IPS-18a (cell line): ENCODE measurements at regions not wholly inside any gene's neighbourhood (a gene's known extent, or its start where the extent isn't known, plus 50 kb on each side); places are given as distances from the start of the nearest gene placed in this dataset.
"Not testable (repeated sequence)": the region's sequence is repeated elsewhere in the genome, so short reads cannot be mapped to it uniquely, and the experiment has no call there.

Experiments used
- H3K27ac ChIP-seq: one replicate; pipeline ENCODE4 v1.5.1; 2013; ENCODE audit warnings: low read length
- H3K27me3 ChIP-seq: one replicate; pipeline ENCODE4 v1.6.1; 2013; ENCODE audit warnings: mild to moderate bottlenecking, low read length; ENCODE audit not compliant: control insufficient read depth, insufficient read depth
- H3K36me3 ChIP-seq: one replicate; pipeline ENCODE4 v1.6.1; 2013; ENCODE audit warnings: low read depth, low read length; ENCODE audit not compliant: control insufficient read depth
- H3K4me1 ChIP-seq: one replicate; pipeline ENCODE4 v1.6.1; 2013; ENCODE audit warnings: low read depth, low read length; ENCODE audit not compliant: control insufficient read depth
- H3K4me3 ChIP-seq: one replicate; pipeline ENCODE4 v1.5.1; 2013; ENCODE audit warnings: low read length
- H3K9ac ChIP-seq: one replicate; pipeline ENCODE4 v1.6.1; 2013; ENCODE audit warnings: mild to moderate bottlenecking, low read length, moderate library complexity
- H3K9me3 ChIP-seq: one replicate; pipeline ENCODE4 v1.6.1; 2013; ENCODE audit warnings: low read depth, low read length; ENCODE audit not compliant: control insufficient read depth

DNA sequence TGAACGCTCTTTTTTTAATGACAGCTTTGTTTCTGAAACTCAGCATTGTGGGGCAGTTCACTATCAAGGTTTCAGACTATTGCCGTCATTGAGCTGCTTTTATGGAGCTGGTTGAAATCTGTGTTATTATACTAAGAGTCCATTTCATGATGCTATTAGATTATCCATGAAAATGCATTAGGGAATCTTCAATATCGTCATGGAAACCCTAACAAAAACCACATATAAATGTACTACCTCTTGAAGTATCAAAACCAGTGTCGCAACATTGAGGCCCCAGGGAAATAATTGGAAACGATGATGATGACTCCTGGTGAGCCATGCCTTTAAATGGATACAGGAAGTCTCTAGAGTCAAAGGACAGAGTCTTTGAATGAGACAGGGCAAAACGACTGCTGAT is 231.6 kb upstream of the CPHXL start:
- Histone ChIP-seq H3K4me3 (no peak overlapping the region), H3K27ac (no peak overlapping the region), H3K9me3 (no peaks in the 10 kb centered on the region), H3K9ac (no peak overlapping the region), H3K4me1 (no peaks in the 10 kb centered on the region), H3K36me3 (no peaks in the 10 kb centered on the region), H3K27me3 (no peaks in the 10 kb centered on the region)

- H3K9me3 ChIP-seq: no peaks in the 10 kb centered on the region
- no peak overlapping the region for H3K9ac ChIP-seq
- no peaks in the 10 kb centered on the region for H3K4me1 ChIP-seq
- H3K36me3 ChIP-seq: no peaks in the 10 kb centered on the region
- no peak overlapping the region for H3K4me3 ChIP-seq
- H3K27ac ChIP-seq: no peak overlapping the region
- H3K27me3 ChIP-seq: no peaks in the 10 kb centered on the region
These were observed 239.4 kb upstream of the CPHXL start for GRCh38 chr16:75965504-75966374.

DNA sequence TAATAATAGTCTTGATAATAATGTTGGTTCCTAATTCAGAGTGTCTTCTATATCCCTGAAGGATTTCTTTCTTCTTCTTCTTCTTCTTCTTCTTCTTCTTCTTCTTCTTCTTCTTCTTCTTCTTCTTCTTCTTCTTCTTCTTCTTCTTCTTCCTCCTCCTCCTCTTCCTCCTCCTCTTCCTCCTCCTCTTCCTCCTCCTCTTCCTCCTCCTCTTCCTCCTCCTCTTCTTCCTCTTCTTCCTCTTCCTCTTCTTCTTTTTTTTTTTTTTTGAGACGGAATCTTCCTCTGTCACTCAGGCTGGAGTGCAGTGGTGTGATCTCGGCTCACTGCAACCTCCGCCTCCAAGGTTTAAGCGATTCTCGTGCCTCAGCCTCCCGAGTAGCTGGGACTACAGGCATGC is 242.8 kb upstream of the CPHXL start:
- H3K4me1 ChIP-seq, H3K27me3 ChIP-seq, H3K4me3 ChIP-seq, H3K36me3 ChIP-seq, H3K9ac ChIP-seq, H3K9me3 ChIP-seq, H3K27ac ChIP-seq: not testable (repeated sequence)

GRCh38 chr16:75971334-75971733 is 245.0 kb upstream of the CPHXL start:
- H3K4me3 ChIP-seq: no peak overlapping the region
- no peaks in the 10 kb centered on the region for H3K9me3 ChIP-seq
- no peaks in the 10 kb centered on the region for H3K27me3 ChIP-seq
- no peaks in the 10 kb centered on the region for H3K4me1 ChIP-seq
- H3K36me3 ChIP-seq: no peaks in the 10 kb centered on the region
- H3K9ac ChIP-seq: no peak overlapping the region
- no peak overlapping the region for H3K27ac ChIP-seq

DNA sequence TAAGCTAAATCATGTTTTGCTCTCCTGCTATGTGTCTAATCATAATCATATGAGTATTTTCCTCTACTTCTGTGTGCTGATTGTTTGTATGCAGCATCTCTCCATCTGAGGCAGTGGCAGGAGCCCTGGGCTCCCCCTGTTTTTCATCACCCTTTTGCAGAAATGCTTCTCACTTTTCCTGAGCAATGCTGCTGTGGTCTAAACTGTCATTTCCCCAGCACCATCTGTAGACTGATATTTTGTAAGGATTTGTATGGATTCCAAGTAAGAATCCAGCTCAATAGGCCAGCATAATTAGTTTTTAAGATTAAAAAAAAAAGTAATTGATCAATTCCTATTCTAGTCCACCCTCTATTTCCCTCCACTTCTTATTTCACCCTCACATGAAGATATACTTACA is 257.0 kb upstream of the CPHXL start:
- Histone ChIP-seq H3K9ac (no peak overlapping the region), H3K4me1 (peaks cover 12% of the 10 kb centered on the region), H3K36me3 (no peaks in the 10 kb centered on the region), H3K4me3 (no peak overlapping the region), H3K27me3 (peaks cover 9% of the 10 kb centered on the region), H3K27ac (no peak overlapping the region), H3K9me3 (no peaks in the 10 kb centered on the region)

GRCh38 chr16:75983741-75984381 is 257.6 kb upstream of the CPHXL start:
- no peaks in the 10 kb centered on the region for H3K36me3 ChIP-seq
- H3K27ac ChIP-seq: no peak overlapping the region
- H3K9me3 ChIP-seq: no peaks in the 10 kb centered on the region
- peaks cover 12% of the 10 kb centered on the region for H3K4me1 ChIP-seq
- no peak overlapping the region for H3K4me3 ChIP-seq
- no peak overlapping the region for H3K9ac ChIP-seq
- H3K27me3 ChIP-seq: peaks cover 9% of the 10 kb centered on the region

DNA sequence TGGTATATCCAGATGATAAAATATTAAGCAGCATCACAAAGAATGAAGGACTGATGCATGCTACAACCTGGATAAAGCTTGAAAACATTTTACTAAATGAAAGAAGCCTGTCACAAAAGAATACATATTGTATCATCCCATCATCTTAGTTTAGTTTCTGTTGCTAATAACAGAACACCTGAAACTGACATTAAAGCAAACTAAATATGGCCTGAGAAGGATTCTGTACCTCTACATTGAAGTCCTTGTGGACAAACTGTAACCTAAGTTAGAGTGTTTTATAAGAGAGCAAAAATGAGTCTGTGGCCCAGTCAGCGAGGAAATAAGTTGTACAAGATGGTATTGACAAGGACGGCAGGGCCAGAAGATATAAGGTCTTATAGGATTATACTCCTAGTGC is 261.0 kb upstream of the CPHXL start:
- Histone ChIP-seq H3K27me3 (peaks cover 9% of the 10 kb centered on the region), H3K9me3 (no peaks in the 10 kb centered on the region), H3K27ac (no peak overlapping the region), H3K9ac (no peak overlapping the region), H3K4me1 (peaks cover 12% of the 10 kb centered on the region), H3K4me3 (no peak overlapping the region), H3K36me3 (no peaks in the 10 kb centered on the region)

DNA sequence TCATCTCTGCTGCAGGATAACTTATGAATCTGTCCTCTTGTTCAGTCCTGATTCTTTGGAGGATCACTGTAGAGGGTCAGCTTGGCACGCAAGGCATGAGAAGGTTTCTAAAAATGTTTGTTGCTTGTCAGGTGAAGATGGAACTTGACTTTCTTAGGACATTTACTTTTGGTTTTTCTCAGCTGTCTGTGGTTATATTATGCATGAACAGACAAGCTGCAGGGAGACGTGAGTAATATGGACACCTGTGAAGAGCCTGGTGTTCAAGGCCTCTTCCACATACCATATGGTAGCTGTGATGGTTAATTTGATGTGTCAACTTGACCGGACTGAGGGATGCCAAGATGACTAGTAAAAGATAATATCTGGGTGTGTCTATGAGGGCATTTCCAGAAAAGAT is 270.2 kb upstream of the CPHXL start:
- Histone ChIP-seq H3K4me1 (no peaks in the 10 kb centered on the region), H3K9me3 (no peaks in the 10 kb centered on the region), H3K9ac (no peak overlapping the region), H3K27ac (no peak overlapping the region), H3K27me3 (no peaks in the 10 kb centered on the region), H3K4me3 (no peak overlapping the region), H3K36me3 (no peaks in the 10 kb centered on the region)

DNA sequence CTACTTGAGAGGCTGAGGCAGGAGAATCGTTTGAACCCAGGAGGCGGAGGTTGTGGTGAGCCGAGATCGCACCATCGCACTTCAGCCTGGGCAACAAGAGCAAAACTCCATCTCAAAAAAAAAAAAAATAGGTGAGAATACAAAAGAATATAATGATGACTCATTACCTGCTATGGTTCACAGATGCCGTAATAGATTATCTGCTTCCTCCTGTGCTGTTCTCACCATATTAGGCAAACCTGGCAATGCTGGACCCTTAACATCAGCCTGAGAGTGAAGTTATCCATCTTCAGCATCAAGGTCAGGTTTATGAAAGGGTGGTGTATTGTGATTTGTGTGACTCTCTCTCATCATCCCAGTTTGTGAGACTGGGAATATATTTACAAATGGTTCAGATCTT is 271.3 kb upstream of the CPHXL start:
- Histone ChIP-seq H3K4me1 (no peaks in the 10 kb centered on the region), H3K9me3 (no peaks in the 10 kb centered on the region), H3K36me3 (no peaks in the 10 kb centered on the region), H3K27me3 (no peaks in the 10 kb centered on the region), H3K9ac (no peak overlapping the region), H3K27ac (no peak overlapping the region), H3K4me3 (no peak overlapping the region)

- Histone ChIP-seq H3K36me3 (no peaks in the 10 kb centered on the region), H3K4me3 (no peak overlapping the region), H3K27me3 (no peaks in the 10 kb centered on the region), H3K9me3 (no peaks in the 10 kb centered on the region), H3K4me1 (no peaks in the 10 kb centered on the region), H3K27ac (no peak overlapping the region), H3K9ac (no peak overlapping the region)
These were observed 269.6 kb upstream of the CNTNAP4 start for GRCh38 chr16:76007645-76008044.

- H3K9me3 ChIP-seq: no peaks in the 10 kb centered on the region
- H3K4me3 ChIP-seq: no peak overlapping the region
- no peaks in the 10 kb centered on the region for H3K36me3 ChIP-seq
- no peaks in the 10 kb centered on the region for H3K27me3 ChIP-seq
- H3K9ac ChIP-seq: no peak overlapping the region
- H3K27ac ChIP-seq: no peak overlapping the region
- H3K4me1 ChIP-seq: no peaks in the 10 kb centered on the region
These were observed 253.4 kb upstream of the CNTNAP4 start for GRCh38 chr16:76023835-76024234.

DNA sequence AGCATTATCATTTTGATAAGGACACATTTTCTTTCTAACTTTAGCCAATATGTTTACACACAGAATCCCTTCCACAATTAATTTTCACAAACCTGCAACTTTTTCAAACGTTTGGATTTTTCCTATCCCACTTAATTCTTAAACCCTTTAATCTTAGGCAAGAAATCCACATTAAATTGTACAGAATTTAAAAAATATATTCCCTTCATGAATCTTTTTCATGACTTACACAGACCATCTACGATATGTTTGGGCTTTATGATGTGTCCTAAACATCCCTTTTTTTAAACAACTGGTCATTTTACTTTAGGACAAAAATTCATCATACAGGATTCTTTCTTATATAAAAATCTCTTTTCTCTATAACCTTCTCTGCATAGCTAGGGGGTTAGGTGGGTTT is 241.5 kb upstream of the CNTNAP4 start:
- H3K36me3 ChIP-seq: no peaks in the 10 kb centered on the region
- H3K9ac ChIP-seq: no peak overlapping the region
- no peak overlapping the region for H3K4me3 ChIP-seq
- no peak overlapping the region for H3K27ac ChIP-seq
- H3K27me3 ChIP-seq: no peaks in the 10 kb centered on the region
- H3K9me3 ChIP-seq: peaks cover 39% of the 10 kb centered on the region
- H3K4me1 ChIP-seq: no peaks in the 10 kb centered on the region
